ENCODE measurements at regions not wholly inside any gene's neighbourhood (a gene's known extent, or its start where the extent isn't known, plus 50 kb on each side); places are given as distances from the start of the nearest gene placed in this dataset.

DNA sequence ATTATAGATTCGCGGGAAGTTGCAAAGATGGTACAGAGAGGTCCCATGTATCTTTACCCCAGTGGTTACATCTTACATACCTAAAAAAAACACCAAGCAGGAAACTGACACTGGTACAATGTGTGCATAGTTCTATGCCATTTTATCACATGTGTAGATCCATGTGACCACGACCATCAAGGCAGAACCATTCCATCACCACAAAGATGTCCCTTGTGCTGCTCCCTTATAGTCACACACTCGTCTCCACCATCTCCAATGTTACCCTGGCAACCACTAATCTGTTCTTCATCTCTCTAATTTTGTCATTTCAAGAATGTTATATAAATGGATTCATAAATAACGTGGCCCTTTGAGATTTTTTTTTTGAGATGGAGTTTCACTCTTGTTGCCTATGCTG, 156.9 kb upstream of the MAGI3 start:
- Mint-ChIP-seq H3K36me3 (ENCODE audit: low read depth) (no peaks in the 10 kb centered on the region), H3K27me3 (peaks cover 59% of the 10 kb centered on the region), H3K27ac (no peak overlapping the region), H3K4me3 (no peak overlapping the region), H3K4me1 (peaks cover 2% of the 10 kb centered on the region)
- no peak for DNase-seq
- ATAC-seq, result no peak
- H3K9me3 ChIP-seq (ENCODE audit: control insufficient read depth, low read length, poor library complexity, severe bottlenecking), result no peaks in the 10 kb centered on the region

DNA sequence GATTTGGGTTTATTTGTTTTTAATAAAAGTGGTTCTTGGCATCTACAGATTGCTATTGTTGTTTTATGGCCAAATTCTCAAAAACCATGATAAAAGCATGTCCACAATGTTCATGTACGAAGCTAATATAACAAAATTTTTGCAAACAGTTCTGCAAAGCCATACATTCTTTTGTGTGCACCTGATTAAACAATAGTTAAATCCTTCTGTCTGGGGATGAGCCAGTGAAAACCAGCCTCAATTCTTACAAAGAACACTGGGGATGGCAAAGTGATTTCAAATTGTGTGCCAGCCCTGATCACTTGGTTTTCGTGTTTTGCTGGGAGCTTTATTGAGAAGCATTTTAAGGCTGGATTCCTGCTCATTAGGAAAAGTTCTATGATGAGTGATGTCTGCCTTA, 149.1 kb upstream of the MAGI3 start:
- ATAC-seq, result no peak
- Mint-ChIP-seq H3K4me3 (no peak overlapping the region), H3K27ac (no peak overlapping the region), H3K4me1 (no peaks in the 10 kb centered on the region), H3K27me3 (peaks cover 44% of the 10 kb centered on the region), H3K36me3 (ENCODE audit: low read depth) (no peaks in the 10 kb centered on the region)
- no peak for DNase-seq
- H3K9me3 ChIP-seq (ENCODE audit: control insufficient read depth, low read length, poor library complexity, severe bottlenecking), result no peaks in the 10 kb centered on the region

DNA sequence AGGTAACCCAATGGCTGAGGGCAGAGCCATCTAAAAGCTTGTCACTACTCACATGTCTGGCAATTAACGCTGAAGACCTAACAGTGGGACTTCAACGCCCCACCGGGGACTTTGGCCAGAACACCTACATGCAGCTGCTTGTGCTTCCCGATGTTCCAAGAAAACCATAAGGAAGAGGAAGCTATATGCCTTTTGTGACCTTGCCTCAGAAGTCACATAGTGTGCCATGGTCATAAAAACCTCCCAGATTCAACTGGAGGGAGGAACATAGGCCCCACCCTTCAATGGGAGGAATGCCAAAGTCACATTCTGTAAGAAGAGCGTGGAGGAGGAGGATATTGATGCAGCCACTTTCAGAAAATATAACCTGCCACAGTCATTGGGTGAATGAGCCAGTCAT, 147.8 kb upstream of the MAGI3 start:
- Mint-ChIP-seq H3K4me1 (no peaks in the 10 kb centered on the region), H3K4me3 (no peak overlapping the region), H3K36me3 (ENCODE audit: low read depth) (peaks cover 3% of the 10 kb centered on the region), H3K27me3 (peaks cover 40% of the 10 kb centered on the region), H3K27ac (no peak overlapping the region)
- no peaks in the 10 kb centered on the region for H3K9me3 ChIP-seq (ENCODE audit: control insufficient read depth, low read length, poor library complexity, severe bottlenecking)
- no peak for DNase-seq
- no peak for ATAC-seq

DNA sequence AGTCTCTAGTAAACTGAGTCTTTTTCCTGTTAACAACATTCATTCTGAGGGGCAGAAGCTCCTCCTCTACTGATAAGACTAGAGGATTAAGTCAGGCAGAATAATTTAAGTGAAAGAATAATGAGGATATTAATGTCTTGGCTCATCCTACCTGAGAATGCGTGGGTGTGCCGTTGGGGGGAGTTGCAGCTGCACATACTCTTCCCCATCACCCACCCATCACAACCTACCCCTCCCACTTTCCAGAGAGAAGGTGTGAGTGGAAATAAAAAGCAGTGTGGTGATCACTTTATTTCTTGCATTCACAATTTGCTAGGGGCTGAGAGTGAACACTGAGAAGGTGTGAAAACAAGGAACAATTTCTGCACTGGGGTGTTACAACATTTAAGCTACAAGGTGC, 146.8 kb upstream of the MAGI3 start:
- no peak overlapping the region for H3K4me3 Mint-ChIP-seq
- H3K27ac Mint-ChIP-seq, result no peak overlapping the region
- ATAC-seq, result no peak
- peaks cover 35% of the 10 kb centered on the region for H3K27me3 Mint-ChIP-seq
- H3K4me1 Mint-ChIP-seq, result peaks cover 2% of the 10 kb centered on the region
- H3K36me3 Mint-ChIP-seq (ENCODE audit: low read depth), result peaks cover 3% of the 10 kb centered on the region
- no peaks in the 10 kb centered on the region for H3K9me3 ChIP-seq (ENCODE audit: control insufficient read depth, low read length, poor library complexity, severe bottlenecking)
- DNase-seq, result no peak

DNA sequence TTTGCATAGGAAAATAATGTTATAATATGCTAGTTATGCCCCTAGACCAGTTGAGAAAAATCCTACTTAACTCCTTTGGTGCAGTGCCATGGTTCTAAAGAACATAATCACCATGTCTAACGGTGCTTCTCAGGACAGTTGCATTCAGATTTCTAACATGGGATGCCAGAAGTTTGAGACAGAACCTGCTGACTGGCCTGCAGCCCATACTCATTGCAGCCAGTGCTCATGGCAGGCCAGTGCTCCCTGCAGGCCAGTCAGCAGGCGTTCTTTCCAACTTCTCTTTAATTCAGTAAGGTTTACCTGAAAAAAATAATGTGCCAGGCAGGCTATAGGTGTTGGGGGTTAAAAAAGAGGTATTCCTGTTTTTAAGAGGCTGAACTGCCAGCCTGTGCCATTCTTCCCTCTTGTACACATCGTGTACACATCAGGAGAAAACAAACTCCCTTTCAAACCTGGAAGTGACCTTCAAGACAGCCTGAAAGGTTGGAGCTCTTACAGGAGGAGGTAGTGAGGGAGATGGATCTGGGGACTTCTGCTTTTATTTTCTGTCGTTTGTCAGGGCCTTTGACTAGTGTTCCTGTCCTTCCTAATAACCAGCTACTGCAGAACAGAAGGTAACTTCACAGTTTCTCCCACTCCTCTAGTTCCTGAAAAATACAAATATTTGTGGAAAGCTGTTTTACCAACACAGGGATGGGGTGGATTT, 146.0 kb upstream of the MAGI3 start:
- peaks cover 3% of the 10 kb centered on the region for H3K36me3 Mint-ChIP-seq (ENCODE audit: low read depth)
- no peaks in the 10 kb centered on the region for H3K9me3 ChIP-seq (ENCODE audit: control insufficient read depth, low read length, poor library complexity, severe bottlenecking)
- peaks cover 35% of the 10 kb centered on the region for H3K27me3 Mint-ChIP-seq
- DNase-seq (no peak), ATAC-seq (no peak)
- no peak overlapping the region for H3K4me3 Mint-ChIP-seq
- no peak overlapping the region for H3K27ac Mint-ChIP-seq
- H3K4me1 Mint-ChIP-seq, result peaks cover 2% of the 10 kb centered on the region

DNA sequence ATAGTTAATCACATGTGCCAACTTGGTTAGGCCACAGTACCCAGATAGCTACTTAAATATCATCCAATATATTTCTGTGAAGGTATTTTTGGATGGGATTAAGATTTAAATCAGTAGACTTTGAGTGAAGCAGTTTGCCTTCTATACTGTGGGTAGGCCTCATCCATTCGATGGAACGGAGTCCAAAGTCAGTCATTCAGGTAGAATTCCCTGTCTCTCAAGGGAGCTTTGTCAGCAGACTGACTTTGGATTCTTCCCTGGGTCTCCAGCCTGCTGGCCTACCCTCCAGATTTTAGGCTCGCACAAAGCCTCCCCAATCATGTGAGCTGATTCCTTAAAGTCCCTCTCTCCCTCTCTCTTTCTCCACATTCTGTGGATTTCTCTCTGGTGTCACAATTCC, 145.1 kb upstream of the MAGI3 start:
- Mint-ChIP-seq H3K27me3 (peaks cover 33% of the 10 kb centered on the region), H3K4me3 (no peak overlapping the region), H3K27ac (no peak overlapping the region), H3K36me3 (ENCODE audit: low read depth) (peaks cover 3% of the 10 kb centered on the region), H3K4me1 (peaks cover 2% of the 10 kb centered on the region)
- DNase-seq, result no peak
- no peak for ATAC-seq
- H3K9me3 ChIP-seq (ENCODE audit: control insufficient read depth, low read length, poor library complexity, severe bottlenecking), result no peaks in the 10 kb centered on the region

DNA sequence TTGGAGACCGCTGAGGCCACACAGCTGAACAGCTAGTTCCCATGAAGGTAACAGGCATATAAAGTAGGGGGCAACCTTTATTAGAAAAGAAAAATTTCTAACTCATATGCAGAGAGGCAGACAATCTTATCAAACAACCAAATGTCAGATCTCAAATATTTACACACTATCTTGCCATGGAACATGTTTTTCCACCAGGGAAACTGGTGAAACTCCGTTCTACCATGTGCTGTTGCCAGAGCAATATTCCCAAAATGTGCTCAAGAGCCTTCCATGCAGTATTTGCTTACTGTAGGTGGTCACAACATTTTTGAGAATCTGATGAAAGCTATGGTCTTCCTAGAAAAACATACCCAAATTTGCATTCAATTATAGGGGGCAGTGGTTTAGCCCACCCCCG, 143.4 kb upstream of the MAGI3 start:
- ATAC-seq (no peak), DNase-seq (no peak)
- peaks cover 2% of the 10 kb centered on the region for H3K4me1 Mint-ChIP-seq
- no peak overlapping the region for H3K4me3 Mint-ChIP-seq
- peaks cover 5% of the 10 kb centered on the region for H3K36me3 Mint-ChIP-seq (ENCODE audit: low read depth)
- peaks cover 41% of the 10 kb centered on the region for H3K27me3 Mint-ChIP-seq
- H3K9me3 ChIP-seq (ENCODE audit: control insufficient read depth, low read length, poor library complexity, severe bottlenecking), result no peaks in the 10 kb centered on the region
- H3K27ac Mint-ChIP-seq, result no peak overlapping the region

DNA sequence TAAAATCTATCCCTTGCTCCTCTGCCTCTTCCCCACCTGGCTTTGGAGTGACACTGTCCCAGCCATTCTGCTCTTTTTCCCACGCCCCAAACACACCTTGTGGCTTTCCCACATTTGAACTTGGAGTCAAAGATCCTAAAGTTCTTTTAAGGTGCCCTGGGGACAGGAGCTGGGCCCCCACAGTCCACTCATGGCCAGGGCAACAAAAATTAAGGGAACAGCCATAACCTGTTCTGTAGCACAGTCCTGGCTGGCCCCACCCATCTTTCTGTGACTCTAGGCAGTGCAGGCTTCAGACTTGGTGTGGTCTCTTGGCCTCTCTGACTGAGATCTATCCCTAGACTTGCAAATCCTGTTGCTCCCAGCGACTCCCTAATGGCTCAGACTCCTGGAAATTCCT, 143.0 kb upstream of the MAGI3 start:
- H3K9me3 ChIP-seq (ENCODE audit: control insufficient read depth, low read length, poor library complexity, severe bottlenecking), result no peaks in the 10 kb centered on the region
- H3K4me1 Mint-ChIP-seq, result peaks cover 2% of the 10 kb centered on the region
- no peak overlapping the region for H3K27ac Mint-ChIP-seq
- no peak for ATAC-seq
- H3K4me3 Mint-ChIP-seq, result no peak overlapping the region
- no peak for DNase-seq
- peaks cover 8% of the 10 kb centered on the region for H3K36me3 Mint-ChIP-seq (ENCODE audit: low read depth)
- peaks cover 46% of the 10 kb centered on the region for H3K27me3 Mint-ChIP-seq

DNA sequence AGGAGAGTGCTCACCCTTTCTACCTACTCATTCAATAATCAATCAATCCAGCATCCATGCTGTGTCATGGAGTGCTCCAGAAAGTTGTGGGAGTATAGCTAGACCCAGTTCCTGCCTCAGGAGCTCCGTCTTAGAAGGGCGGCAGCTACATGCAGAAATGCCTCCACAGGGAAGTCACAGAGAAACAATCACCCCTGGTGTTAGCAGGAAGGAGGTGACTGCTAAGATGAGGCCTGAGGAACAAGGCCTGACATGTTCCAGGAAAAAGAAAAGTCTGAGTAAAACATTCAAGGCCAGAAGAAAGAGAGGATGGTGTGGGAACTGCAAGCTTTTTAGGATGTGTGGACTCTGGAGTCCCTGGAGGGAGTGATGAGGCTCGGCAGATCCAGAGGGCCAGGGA, 142.5 kb upstream of the MAGI3 start:
- peaks cover 9% of the 10 kb centered on the region for H3K36me3 Mint-ChIP-seq (ENCODE audit: low read depth)
- ATAC-seq, result no peak

DNA sequence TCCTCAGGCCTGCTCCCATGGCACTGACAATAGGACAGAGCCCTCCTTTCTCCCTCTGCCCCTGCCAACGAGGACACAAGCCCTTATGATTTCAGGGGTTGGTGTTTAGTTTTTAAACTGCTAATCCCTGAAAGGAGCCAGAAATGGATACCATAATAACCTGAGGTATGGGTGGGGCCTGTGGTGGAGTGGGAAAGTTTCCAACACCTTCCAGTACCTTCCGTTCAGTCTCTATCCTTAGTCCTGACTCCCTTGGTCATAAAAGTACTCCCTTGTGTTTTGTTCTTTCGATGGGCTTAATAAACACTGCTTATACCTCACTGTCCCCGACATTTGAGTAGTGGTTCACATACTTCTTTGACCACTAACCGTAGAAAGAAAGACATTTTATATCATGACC, 141.8 kb upstream of the MAGI3 start:
- Mint-ChIP-seq H3K27me3 (peaks cover 52% of the 10 kb centered on the region), H3K27ac (no peak overlapping the region), H3K4me1 (peaks cover 2% of the 10 kb centered on the region), H3K36me3 (ENCODE audit: low read depth) (peaks cover 9% of the 10 kb centered on the region), H3K4me3 (no peak overlapping the region)
- ATAC-seq, result no peak
- DNase-seq, result no peak
- no peaks in the 10 kb centered on the region for H3K9me3 ChIP-seq (ENCODE audit: control insufficient read depth, low read length, poor library complexity, severe bottlenecking)

More for the DNA sequence above, 142.5 kb upstream of the MAGI3 start:
- Mint-ChIP-seq H3K4me3 (no peak overlapping the region), H3K27ac (no peak overlapping the region), H3K4me1 (peaks cover 2% of the 10 kb centered on the region), H3K27me3 (peaks cover 50% of the 10 kb centered on the region)
- no peaks in the 10 kb centered on the region for H3K9me3 ChIP-seq (ENCODE audit: control insufficient read depth, low read length, poor library complexity, severe bottlenecking)
- DNase-seq, result no peak

DNA sequence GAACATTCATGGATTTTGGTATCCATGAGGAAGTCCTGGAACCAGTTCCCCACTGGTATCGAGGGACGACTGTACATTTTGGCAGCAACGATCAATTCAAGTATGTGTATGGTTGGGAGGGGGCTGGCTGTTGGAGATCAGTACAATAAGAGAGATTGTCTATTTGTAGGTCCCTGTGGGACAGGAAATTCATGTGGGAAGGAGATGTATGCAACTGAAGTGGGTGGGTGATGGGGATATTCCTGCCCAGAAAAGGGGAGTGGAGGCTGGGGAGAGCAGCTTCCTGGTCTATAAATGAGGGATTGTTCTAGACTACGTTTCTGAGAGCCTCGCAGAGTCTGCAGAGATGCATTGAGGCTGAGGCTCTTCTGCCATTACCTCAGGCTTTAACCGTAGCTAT, 140.2 kb upstream of the MAGI3 start:
- no peaks in the 10 kb centered on the region for H3K9me3 ChIP-seq (ENCODE audit: control insufficient read depth, low read length, poor library complexity, severe bottlenecking)
- ATAC-seq (no peak), DNase-seq (no peak)
- H3K4me3 Mint-ChIP-seq, result no peak overlapping the region
- no peak overlapping the region for H3K27ac Mint-ChIP-seq
- peaks cover 2% of the 10 kb centered on the region for H3K4me1 Mint-ChIP-seq
- peaks cover 58% of the 10 kb centered on the region for H3K27me3 Mint-ChIP-seq
- H3K36me3 Mint-ChIP-seq (ENCODE audit: low read depth), result peaks cover 9% of the 10 kb centered on the region

DNA sequence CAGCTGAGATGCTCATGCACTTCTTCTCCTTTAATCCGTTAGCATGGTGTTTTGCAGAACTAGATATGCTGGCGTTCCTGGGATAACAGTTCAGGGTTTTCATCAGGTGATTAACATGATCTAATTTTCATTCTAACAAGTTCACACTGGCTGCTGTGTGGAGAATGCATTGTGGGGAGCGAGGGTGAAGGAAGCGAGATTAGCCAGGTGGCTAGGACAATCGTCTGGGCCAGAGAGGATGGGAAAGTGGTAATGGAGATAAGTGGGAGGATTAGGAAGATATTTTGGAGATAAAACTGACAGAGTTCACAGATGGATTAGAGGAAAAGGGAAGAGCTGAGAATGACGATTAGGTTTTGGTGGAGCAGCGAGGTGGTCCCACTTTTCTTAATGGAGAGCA, 138.1 kb upstream of the MAGI3 start:
- H3K27ac Mint-ChIP-seq, result no peak overlapping the region
- ATAC-seq, result no peak
- peaks cover 57% of the 10 kb centered on the region for H3K27me3 Mint-ChIP-seq
- no peak overlapping the region for H3K4me3 Mint-ChIP-seq
- no peaks in the 10 kb centered on the region for H3K9me3 ChIP-seq (ENCODE audit: control insufficient read depth, low read length, poor library complexity, severe bottlenecking)
- peaks cover 5% of the 10 kb centered on the region for H3K4me1 Mint-ChIP-seq
- DNase-seq, result no peak
- H3K36me3 Mint-ChIP-seq (ENCODE audit: low read depth), result peaks cover 8% of the 10 kb centered on the region

DNA sequence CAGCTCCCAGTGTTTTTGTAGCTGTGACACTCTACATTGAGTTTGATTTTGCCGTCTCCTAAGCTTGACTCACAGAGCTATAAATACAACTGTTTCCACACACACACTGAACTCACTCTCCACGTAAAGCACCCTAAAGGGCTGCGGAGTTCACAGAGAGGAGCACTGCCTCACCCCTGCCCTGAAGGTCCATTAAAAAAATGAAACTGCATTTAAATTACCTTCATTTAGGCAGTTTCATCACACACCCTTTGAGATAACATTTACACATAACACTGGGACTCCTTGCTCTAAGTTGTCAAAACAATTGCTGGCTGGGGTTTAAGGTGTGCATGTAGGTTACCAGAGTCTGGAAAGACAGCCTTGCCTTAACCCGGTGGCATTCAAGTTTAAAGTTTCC, 137.1 kb upstream of the MAGI3 start:
- Mint-ChIP-seq H3K27me3 (peaks cover 49% of the 10 kb centered on the region), H3K4me1 (peaks cover 3% of the 10 kb centered on the region), H3K36me3 (ENCODE audit: low read depth) (peaks cover 6% of the 10 kb centered on the region), H3K27ac (no peak overlapping the region), H3K4me3 (no peak overlapping the region)
- DNase-seq, result no peak
- no peak for ATAC-seq
- H3K9me3 ChIP-seq (ENCODE audit: control insufficient read depth, low read length, poor library complexity, severe bottlenecking), result no peaks in the 10 kb centered on the region

DNA sequence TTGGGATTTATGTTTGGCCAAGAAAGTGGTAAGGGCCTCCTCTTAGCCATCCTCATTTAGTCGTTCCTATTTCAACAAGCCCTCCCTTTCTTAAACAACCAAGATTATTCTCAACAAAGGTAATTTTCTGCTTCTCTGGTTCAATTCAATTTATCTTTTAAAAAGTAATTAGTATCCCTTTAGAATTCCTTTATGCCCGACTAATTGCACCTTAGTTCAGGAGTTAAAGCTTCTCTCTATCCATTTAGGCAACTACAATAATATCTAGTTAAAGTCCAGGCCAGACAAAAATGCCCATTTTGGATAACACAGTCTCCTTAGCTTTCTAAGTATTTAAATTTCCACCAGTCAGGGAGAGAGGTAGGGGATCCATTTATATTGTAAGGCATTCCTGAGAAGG, 136.7 kb upstream of the MAGI3 start:
- H3K36me3 Mint-ChIP-seq (ENCODE audit: low read depth), result peaks cover 6% of the 10 kb centered on the region
- peaks cover 3% of the 10 kb centered on the region for H3K4me1 Mint-ChIP-seq
- no peak for ATAC-seq

More for the DNA sequence above, 136.7 kb upstream of the MAGI3 start:
- peaks cover 49% of the 10 kb centered on the region for H3K27me3 Mint-ChIP-seq
- DNase-seq, result no peak
- H3K9me3 ChIP-seq (ENCODE audit: control insufficient read depth, low read length, poor library complexity, severe bottlenecking), result no peaks in the 10 kb centered on the region
- no peak overlapping the region for H3K27ac Mint-ChIP-seq
- H3K4me3 Mint-ChIP-seq, result no peak overlapping the region

Data from T-helper 17 cell (primary cell).